ENCODE measurements at regions not wholly inside any gene's neighbourhood (a gene's known extent, or its start where the extent isn't known, plus 50 kb on each side); places are given as distances from the start of the nearest gene placed in this dataset.
"Not testable (repeated sequence)": the region's sequence is repeated elsewhere in the genome, so short reads cannot be mapped to it uniquely, and the experiment has no call there.

- DNase-seq (ENCODE audit: low read depth, low spot score) = no peak
- H3K4me3 ChIP-seq (ENCODE audit: low read depth, low read length) = no peak overlapping the region
- TF ChIP-seq CTCF (IDR thresholded peaks at IDR 0.05; ENCODE audit: low read depth, low read length) = no peak
- peaks cover 87% of the 10 kb centered on the region for H3K9me3 ChIP-seq (ENCODE audit: control insufficient read depth, insufficient read depth, low read length)
- CTCF ChIA-PET = no interaction called here
- POLR2A ChIA-PET = no interaction called here
- H3K27ac ChIP-seq (ENCODE audit: low read depth, low read length) = no peak overlapping the region
- no peaks in the 10 kb centered on the region for H3K27me3 ChIP-seq (ENCODE audit: control insufficient read depth, insufficient read depth, low read length)
Measured at GRCh38 chr15:25173241-25174028, 218.6 kb downstream of the SNRPN start.

- H3K27me3 ChIP-seq (ENCODE audit: control insufficient read depth, insufficient read depth, low read length); H3K27ac ChIP-seq (ENCODE audit: low read depth, low read length); CTCF ChIA-PET; DNase-seq (ENCODE audit: low read depth, low spot score); POLR2A ChIA-PET; H3K4me3 ChIP-seq (ENCODE audit: low read depth, low read length): not testable (repeated sequence)
- peaks cover 92% of the 10 kb centered on the region for H3K9me3 ChIP-seq (ENCODE audit: control insufficient read depth, insufficient read depth, low read length)
Measured at GRCh38 chr15:25174149-25174548, 219.4 kb downstream of the SNRPN start.

- ChIA-PET POLR2A (no interaction called here), CTCF (no interaction called here)
- H3K27ac ChIP-seq (ENCODE audit: low read depth, low read length) = no peak overlapping the region
- H3K27me3 ChIP-seq (ENCODE audit: control insufficient read depth, insufficient read depth, low read length) = no peaks in the 10 kb centered on the region
- DNase-seq (ENCODE audit: low read depth, low spot score) = no peak
- H3K9me3 ChIP-seq (ENCODE audit: control insufficient read depth, insufficient read depth, low read length) = peaks cover 88% of the 10 kb centered on the region
- H3K4me3 ChIP-seq (ENCODE audit: low read depth, low read length) = no peak overlapping the region
- TF ChIP-seq CTCF (IDR thresholded peaks at IDR 0.05; ENCODE audit: low read depth, low read length) = no peak
Measured at GRCh38 chr15:25175033-25175788, 220.4 kb downstream of the SNRPN start.

GRCh38 chr15:25175789-25176615 lies 221.2 kb downstream of the SNRPN start:
- ChIA-PET CTCF (no interaction called here), POLR2A (no interaction called here)
- no peak overlapping the region for H3K27ac ChIP-seq (ENCODE audit: low read depth, low read length)
- H3K27me3 ChIP-seq (ENCODE audit: control insufficient read depth, insufficient read depth, low read length) = no peaks in the 10 kb centered on the region
- H3K4me3 ChIP-seq (ENCODE audit: low read depth, low read length) = no peak overlapping the region
- TF ChIP-seq CTCF (IDR thresholded peaks at IDR 0.05; ENCODE audit: low read depth, low read length) = no peak
- no peak for DNase-seq (ENCODE audit: low read depth, low spot score)
- peaks cover 88% of the 10 kb centered on the region for H3K9me3 ChIP-seq (ENCODE audit: control insufficient read depth, insufficient read depth, low read length)

- no peaks in the 10 kb centered on the region for H3K27me3 ChIP-seq (ENCODE audit: control insufficient read depth, insufficient read depth, low read length)
- peaks cover 88% of the 10 kb centered on the region for H3K9me3 ChIP-seq (ENCODE audit: control insufficient read depth, insufficient read depth, low read length)
- POLR2A ChIA-PET = no interaction called here
- TF ChIP-seq CTCF (IDR thresholded peaks at IDR 0.05; ENCODE audit: low read depth, low read length) = no peak
- H3K27ac ChIP-seq (ENCODE audit: low read depth, low read length) = no peak overlapping the region
- DNase-seq (ENCODE audit: low read depth, low spot score) = no peak
- CTCF ChIA-PET = no interaction called here
- no peak overlapping the region for H3K4me3 ChIP-seq (ENCODE audit: low read depth, low read length)
Measured at GRCh38 chr15:25176616-25176923, 221.8 kb downstream of the SNRPN start.
